ENCODE measurements at regions not wholly inside any gene's neighbourhood (a gene's known extent, or its start where the extent isn't known, plus 50 kb on each side); places are given as distances from the start of the nearest gene placed in this dataset.

GRCh38 chr4:125749354-125749753 lies 434.6 kb downstream of the FAT4 start:
- Mint-ChIP-seq H3K27ac (ENCODE audit: unreplicated experiment) (no peak overlapping the region), H3K27me3 (ENCODE audit: unreplicated experiment) (peaks cover 3% of the 10 kb centered on the region), H3K9me3 (ENCODE audit: unreplicated experiment) (no peaks in the 10 kb centered on the region), H3K36me3 (ENCODE audit: low read depth, unreplicated experiment) (peaks cover 5% of the 10 kb centered on the region), H3K4me3 (ENCODE audit: unreplicated experiment) (no peak overlapping the region), H3K4me1 (ENCODE audit: unreplicated experiment) (no peaks in the 10 kb centered on the region)
- DNase-seq (ENCODE audit: low spot score): no peak
- no peak for TF ChIP-seq CTCF (IDR thresholded peaks at IDR 0.05; ENCODE audit: unreplicated experiment)

DNA sequence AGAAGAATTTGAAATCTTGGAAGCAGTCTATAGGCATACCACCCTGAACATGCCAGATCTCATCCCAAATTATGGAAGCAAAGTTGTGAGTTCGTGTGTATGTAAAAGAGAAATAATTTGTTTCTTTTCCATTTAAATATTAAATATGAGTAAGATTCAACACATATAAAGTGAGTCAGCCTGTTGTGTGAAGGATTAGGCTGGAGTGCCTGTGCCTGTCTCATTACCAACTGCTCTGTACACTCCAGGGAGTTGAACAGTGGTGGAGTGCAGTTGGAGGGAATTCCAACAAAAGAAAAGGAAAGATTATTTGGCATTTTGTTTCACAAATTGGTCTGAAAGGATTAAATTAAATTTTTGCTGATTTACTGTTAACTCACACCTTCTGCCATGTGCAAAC lies 435.6 kb downstream of the FAT4 start:
- H3K36me3 Mint-ChIP-seq (ENCODE audit: low read depth, unreplicated experiment): peaks cover 5% of the 10 kb centered on the region
- DNase-seq (ENCODE audit: low spot score): no peak
- TF ChIP-seq CTCF (IDR thresholded peaks at IDR 0.05; ENCODE audit: unreplicated experiment): no peak
- H3K9me3 Mint-ChIP-seq (ENCODE audit: unreplicated experiment): no peaks in the 10 kb centered on the region
- no peak overlapping the region for H3K27ac Mint-ChIP-seq (ENCODE audit: unreplicated experiment)
- H3K27me3 Mint-ChIP-seq (ENCODE audit: unreplicated experiment): peaks cover 3% of the 10 kb centered on the region
- H3K4me3 Mint-ChIP-seq (ENCODE audit: unreplicated experiment): no peak overlapping the region
- H3K4me1 Mint-ChIP-seq (ENCODE audit: unreplicated experiment): no peaks in the 10 kb centered on the region

DNA sequence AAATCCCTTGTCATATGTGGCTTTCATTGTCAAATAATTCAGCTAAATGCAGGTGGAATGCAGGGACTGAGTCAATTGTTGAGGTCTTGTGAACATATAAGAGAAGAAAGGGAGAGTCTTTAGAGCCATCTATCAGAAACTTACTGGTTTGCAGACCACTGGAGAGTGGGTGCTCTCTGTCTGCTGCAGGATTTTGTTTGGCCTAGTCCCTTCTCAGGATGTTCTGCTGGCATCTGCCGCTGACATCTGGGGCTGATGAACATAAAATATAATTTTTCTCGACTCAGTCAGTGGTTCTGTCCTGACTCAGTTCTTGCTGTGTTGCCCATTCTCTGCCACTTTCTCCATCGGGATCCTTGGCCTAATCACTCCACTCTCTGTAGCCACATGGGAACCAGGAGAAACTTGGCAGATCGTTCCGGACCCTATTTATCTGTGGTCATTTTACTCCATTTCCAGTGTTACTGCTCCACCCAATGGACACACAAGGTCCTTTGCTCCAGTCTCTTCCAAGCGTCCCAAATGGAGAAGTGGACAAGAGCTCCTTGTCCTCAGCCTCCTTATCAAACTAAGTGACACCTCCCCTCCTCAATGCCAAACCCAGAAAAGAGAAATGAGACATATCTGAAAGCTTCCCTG lies 436.2 kb downstream of the FAT4 start:
- no peak overlapping the region for H3K27ac Mint-ChIP-seq (ENCODE audit: unreplicated experiment)
- no peaks in the 10 kb centered on the region for H3K36me3 Mint-ChIP-seq (ENCODE audit: low read depth, unreplicated experiment)
- no peak overlapping the region for H3K4me3 Mint-ChIP-seq (ENCODE audit: unreplicated experiment)
- H3K9me3 Mint-ChIP-seq (ENCODE audit: unreplicated experiment): no peaks in the 10 kb centered on the region
- no peaks in the 10 kb centered on the region for H3K4me1 Mint-ChIP-seq (ENCODE audit: unreplicated experiment)
- TF ChIP-seq CTCF (IDR thresholded peaks at IDR 0.05; ENCODE audit: unreplicated experiment): no peak
- no peaks in the 10 kb centered on the region for H3K27me3 Mint-ChIP-seq (ENCODE audit: unreplicated experiment)
- peak; percentile 47 for DNase-seq (ENCODE audit: low spot score)

DNA sequence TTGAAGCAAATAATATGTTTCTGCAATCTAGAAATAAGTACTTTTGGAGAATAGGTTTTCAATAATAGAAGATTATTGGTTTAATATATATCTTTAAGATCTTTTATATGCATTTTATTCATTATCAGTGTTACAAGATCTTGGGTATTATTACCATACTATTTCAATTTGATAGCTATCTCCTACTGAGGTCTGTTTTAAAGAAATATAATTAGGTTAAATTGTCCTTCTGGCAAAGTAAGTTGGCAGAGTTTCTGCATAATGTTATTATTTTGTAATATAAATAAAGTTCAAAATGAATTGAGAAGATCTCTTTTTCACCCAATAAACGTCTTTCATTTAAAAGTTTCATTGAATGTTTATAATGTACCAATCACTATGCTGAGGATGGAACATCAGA lies 443.7 kb downstream of the FAT4 start:
- no peak for TF ChIP-seq CTCF (IDR thresholded peaks at IDR 0.05; ENCODE audit: unreplicated experiment)
- H3K4me3 Mint-ChIP-seq (ENCODE audit: unreplicated experiment): no peak overlapping the region
- H3K27me3 Mint-ChIP-seq (ENCODE audit: unreplicated experiment): peaks cover 1% of the 10 kb centered on the region
- no peak overlapping the region for H3K27ac Mint-ChIP-seq (ENCODE audit: unreplicated experiment)
- no peaks in the 10 kb centered on the region for H3K36me3 Mint-ChIP-seq (ENCODE audit: low read depth, unreplicated experiment)
- H3K9me3 Mint-ChIP-seq (ENCODE audit: unreplicated experiment): no peaks in the 10 kb centered on the region
- no peak for DNase-seq (ENCODE audit: low spot score)
- peaks cover 4% of the 10 kb centered on the region for H3K4me1 Mint-ChIP-seq (ENCODE audit: unreplicated experiment)

DNA sequence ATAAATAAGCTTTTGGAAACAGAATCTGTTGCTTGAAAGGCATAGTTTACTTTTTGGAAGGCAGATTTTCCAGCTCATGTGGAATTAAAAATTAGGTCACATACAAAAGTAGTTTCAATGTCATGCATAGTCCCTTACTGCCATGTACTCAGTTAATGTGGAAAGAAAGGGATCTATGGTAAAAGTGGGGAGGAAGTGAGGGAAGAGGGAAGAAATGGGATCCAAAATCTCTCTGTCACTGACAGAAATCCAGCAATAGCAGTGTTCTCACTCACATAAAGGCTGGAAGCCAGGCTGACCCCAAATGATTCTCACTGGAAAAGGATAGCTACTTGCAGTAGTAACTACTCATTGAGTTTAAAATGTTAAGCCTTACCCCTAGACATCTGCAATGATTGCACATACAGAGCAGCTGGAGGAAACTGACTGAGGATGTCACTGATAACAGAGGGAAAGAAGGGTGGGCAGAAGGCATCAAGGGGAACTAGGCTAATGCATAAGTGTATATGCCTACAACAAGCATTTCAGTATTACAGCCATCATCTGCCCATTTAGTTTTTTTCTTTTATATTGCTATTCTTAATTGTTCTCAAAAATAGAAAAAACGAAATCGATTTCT lies 445.6 kb downstream of the FAT4 start:
- no peak for TF ChIP-seq CTCF (IDR thresholded peaks at IDR 0.05; ENCODE audit: unreplicated experiment)
- Mint-ChIP-seq H3K4me3 (ENCODE audit: unreplicated experiment) (no peak overlapping the region), H3K36me3 (ENCODE audit: low read depth, unreplicated experiment) (no peaks in the 10 kb centered on the region), H3K9me3 (ENCODE audit: unreplicated experiment) (no peaks in the 10 kb centered on the region), H3K27me3 (ENCODE audit: unreplicated experiment) (peaks cover 1% of the 10 kb centered on the region), H3K27ac (ENCODE audit: unreplicated experiment) (peak overlapping the region; percentile 39), H3K4me1 (ENCODE audit: unreplicated experiment) (peaks cover 4% of the 10 kb centered on the region)
- DNase-seq (ENCODE audit: low spot score): no peak
